Astrocyte of the cerebellum (primary cell): ENCODE measurements at regions not wholly inside any gene's neighbourhood (a gene's known extent, or its start where the extent isn't known, plus 50 kb on each side); places are given as distances from the start of the nearest gene placed in this dataset.

Experiments
- DNase-seq: peaks from one replicate; pipeline ENCODE4 v3.0.0-alpha.2; 2011; ENCODE audit warnings: low read depth
- H3K4me3 ChIP-seq: 2 replicates; pipeline ENCODE4 v1.5.1; 2011; ENCODE audit warnings: mild to moderate bottlenecking, low read depth, low read length, moderate library complexity
- in situ Hi-C: cut with HindIII; loops from 2 replicates; pipeline ENCODE4 v1.10.0; 2017; ENCODE audit warnings: low sequenced_read_pairs
- TF ChIP-seq, protein P1 (sequence below): IDR thresholded peaks from 2 replicates; pipeline ENCODE4 v1.5.1; 2012; ENCODE audit warnings: low read length, low read depth, moderate library complexity, mild to moderate bottlenecking; ENCODE audit errors: missing control alignments

DNA sequence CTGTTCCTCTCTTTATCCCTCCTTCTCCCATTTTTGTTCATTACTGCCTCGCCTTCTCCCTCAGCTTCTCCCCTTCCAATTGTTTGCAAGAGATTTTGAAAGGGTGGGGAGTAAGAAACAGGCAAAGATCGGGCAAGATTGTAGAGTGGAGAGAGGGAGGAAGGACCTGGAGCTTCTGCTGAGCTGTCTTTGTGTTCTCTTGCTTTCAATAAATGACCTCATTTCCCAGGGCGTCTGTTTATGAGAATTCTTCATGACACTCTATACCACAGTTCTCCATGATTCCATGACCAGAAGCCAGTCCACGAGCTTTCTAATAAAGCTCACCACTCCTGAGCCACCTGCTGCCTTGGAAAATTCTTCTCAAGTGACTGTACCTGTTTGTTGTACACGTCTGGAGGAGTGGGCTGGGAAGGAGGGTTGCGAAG is 50.0 kb upstream of the PLEKHG1 start:
- no peak for DNase-seq
- TF ChIP-seq, protein P1, sequence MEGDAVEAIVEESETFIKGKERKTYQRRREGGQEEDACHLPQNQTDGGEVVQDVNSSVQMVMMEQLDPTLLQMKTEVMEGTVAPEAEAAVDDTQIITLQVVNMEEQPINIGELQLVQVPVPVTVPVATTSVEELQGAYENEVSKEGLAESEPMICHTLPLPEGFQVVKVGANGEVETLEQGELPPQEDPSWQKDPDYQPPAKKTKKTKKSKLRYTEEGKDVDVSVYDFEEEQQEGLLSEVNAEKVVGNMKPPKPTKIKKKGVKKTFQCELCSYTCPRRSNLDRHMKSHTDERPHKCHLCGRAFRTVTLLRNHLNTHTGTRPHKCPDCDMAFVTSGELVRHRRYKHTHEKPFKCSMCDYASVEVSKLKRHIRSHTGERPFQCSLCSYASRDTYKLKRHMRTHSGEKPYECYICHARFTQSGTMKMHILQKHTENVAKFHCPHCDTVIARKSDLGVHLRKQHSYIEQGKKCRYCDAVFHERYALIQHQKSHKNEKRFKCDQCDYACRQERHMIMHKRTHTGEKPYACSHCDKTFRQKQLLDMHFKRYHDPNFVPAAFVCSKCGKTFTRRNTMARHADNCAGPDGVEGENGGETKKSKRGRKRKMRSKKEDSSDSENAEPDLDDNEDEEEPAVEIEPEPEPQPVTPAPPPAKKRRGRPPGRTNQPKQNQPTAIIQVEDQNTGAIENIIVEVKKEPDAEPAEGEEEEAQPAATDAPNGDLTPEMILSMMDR, result no peak
- no peak overlapping the region for H3K4me3 ChIP-seq
- in situ Hi-C loops, result no loop called here
